Peyer's patch (tissue), 4 donors: ENCODE measurements at regions not wholly inside any gene's neighbourhood (a gene's known extent, or its start where the extent isn't known, plus 50 kb on each side); places are given as distances from the start of the nearest gene placed in this dataset.

Experiments used
- DNase-seq, 3 donors: peaks; one replicate each; pipeline ENCODE4 v3.0.0-alpha.2; 2017 to 2019
- H3K27ac ChIP-seq, 4 donors: fragments of 200-600 bp; sonication (generic); one replicate each; pipeline ENCODE4 v1.5.1; 2016 to 2019
- H3K27me3 ChIP-seq, 2 donors: fragments of 200-600 bp; sonication (generic); one replicate each; pipeline ENCODE4 v1.5.1; 2019
- H3K36me3 ChIP-seq, 3 donors: fragments of 200-600 bp; sonication (generic); one replicate each; pipeline ENCODE4 v1.5.1; 2016 to 2019
- H3K4me1 ChIP-seq, 4 donors: fragments of 200-600 bp; sonication (generic); one replicate each; pipeline ENCODE4 v1.5.1; 2016 to 2019
- H3K4me3 ChIP-seq, 4 donors: fragments of 200-600 bp; sonication (generic); 1 replicate in 3 of 4; 2 replicates in 1 of 4; pipeline ENCODE4 v1.5.1; 2016 to 2019; ENCODE audit warnings: mild to moderate bottlenecking in 1 of 4
- H3K9me3 ChIP-seq, 4 donors: fragments of 200-600 bp; sonication (generic); one replicate each; pipeline ENCODE4 v1.5.1; 2016 to 2019; ENCODE audit warnings: mild to moderate bottlenecking in 1 of 4
- POLR2A ChIP-seq, 2 donors: fragments of 450-650 bp; IDR thresholded peaks; one replicate each; pipeline ENCODE4 v1.5.1; 2017; ENCODE audit warnings: antibody characterized with exemption in 2 of 2, mild to moderate bottlenecking in 2 of 2, moderate library complexity in 2 of 2
- TF ChIP-seq, protein P1 (sequence below), 6 experiments: fragments of 450-650 bp in 4 of 6; fragments of 200-600 bp in 2 of 6; sonication (generic) in 1 of 6; IDR thresholded peaks; one replicate each; pipeline ENCODE4 v1.5.1; 2017 to 2019; ENCODE audit warnings: antibody characterized with exemption in 6 of 6, mild to moderate bottlenecking in 3 of 6, moderate library complexity in 1 of 6

DNA sequence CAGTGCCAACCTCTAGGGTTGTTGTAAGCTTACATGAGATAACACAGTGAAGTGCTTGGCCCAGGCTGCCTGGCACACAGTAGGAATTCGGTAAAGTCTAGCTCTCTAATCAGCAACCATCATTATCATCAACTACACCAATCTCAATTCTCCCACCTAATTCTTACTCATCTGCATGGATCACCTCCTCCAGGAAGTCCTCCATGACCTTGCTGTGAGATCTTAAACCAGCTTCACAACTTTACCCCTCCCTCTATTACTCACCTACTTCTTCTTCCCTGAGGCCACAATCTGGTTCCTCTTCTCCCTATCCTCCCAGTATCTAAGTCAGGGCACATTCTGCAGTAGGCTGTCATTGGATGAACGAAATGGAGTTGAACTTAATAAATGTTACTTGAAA is 67.3 kb downstream of the GSC start:
- Histone ChIP-seq H3K27ac (no peak overlapping the region), H3K27me3 (no peaks in the 10 kb centered on the region), H3K9me3 (no peaks in the 10 kb centered on the region), H3K36me3 (no peaks in the 10 kb centered on the region), H3K4me3 (no peak overlapping the region), H3K4me1 (no peaks in the 10 kb centered on the region)
- TF ChIP-seq, protein P1, sequence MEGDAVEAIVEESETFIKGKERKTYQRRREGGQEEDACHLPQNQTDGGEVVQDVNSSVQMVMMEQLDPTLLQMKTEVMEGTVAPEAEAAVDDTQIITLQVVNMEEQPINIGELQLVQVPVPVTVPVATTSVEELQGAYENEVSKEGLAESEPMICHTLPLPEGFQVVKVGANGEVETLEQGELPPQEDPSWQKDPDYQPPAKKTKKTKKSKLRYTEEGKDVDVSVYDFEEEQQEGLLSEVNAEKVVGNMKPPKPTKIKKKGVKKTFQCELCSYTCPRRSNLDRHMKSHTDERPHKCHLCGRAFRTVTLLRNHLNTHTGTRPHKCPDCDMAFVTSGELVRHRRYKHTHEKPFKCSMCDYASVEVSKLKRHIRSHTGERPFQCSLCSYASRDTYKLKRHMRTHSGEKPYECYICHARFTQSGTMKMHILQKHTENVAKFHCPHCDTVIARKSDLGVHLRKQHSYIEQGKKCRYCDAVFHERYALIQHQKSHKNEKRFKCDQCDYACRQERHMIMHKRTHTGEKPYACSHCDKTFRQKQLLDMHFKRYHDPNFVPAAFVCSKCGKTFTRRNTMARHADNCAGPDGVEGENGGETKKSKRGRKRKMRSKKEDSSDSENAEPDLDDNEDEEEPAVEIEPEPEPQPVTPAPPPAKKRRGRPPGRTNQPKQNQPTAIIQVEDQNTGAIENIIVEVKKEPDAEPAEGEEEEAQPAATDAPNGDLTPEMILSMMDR (IDR thresholded peaks at IDR 0.05): no peak
- no peak for TF ChIP-seq POLR2A (IDR thresholded peaks at IDR 0.05)
- DNase-seq: no peak

DNA sequence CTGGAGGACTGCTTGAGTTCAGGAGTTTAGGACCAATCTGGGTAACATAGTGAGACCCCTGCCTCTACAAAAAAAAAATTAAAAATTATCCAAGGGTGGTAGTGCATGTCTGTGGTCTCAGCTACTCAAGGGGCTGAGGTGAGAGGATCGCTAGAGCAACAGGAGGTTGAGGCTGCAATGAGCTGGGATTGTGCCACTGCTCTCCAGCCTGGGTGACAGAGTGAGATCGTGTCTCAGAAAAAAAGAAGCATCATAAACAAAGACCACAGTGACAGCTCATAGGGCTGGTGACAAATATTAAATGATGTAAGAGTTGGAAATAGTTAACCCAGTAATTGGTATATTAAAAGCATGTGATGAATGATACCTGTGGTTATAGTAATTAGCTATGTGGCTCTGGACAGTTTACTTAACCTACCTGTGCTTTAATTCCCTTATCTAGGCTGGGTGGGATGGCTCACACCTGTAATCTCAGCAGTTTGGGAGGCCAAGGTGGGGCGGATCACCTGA is 68.0 kb downstream of the GSC start:
- Histone ChIP-seq H3K9me3 (no peaks in the 10 kb centered on the region), H3K27ac (no peak overlapping the region), H3K27me3 (no peaks in the 10 kb centered on the region), H3K36me3 (no peaks in the 10 kb centered on the region), H3K4me1 (no peaks in the 10 kb centered on the region), H3K4me3 (no peak overlapping the region)
- no peak for DNase-seq
- TF ChIP-seq POLR2A (IDR thresholded peaks at IDR 0.05): no peak
- TF ChIP-seq, protein P1 (IDR thresholded peaks at IDR 0.05): no peak

DNA sequence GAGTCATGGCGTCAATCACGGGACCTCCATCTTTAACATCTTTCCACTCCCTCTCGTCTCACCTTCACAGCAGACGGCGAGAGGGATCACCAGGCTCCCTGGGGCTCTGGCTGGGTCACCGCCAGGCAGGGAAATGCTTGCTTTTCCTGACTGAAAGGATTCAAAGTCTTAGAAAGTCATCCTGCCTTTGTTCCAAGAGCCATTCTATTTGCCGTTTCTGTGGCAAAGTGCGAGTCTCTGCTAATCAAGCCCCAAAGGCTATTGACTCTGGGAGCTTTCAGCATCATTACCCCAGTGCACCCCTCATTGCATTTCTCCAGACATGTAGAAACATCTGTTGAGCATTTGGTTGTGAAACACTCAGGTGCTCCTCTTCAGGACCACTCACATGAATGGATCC is 69.6 kb downstream of the GSC start:
- TF ChIP-seq, protein P1 (IDR thresholded peaks at IDR 0.05): no peak
- TF ChIP-seq POLR2A (IDR thresholded peaks at IDR 0.05): no peak
- H3K36me3 ChIP-seq: no peaks in the 10 kb centered on the region
- H3K9me3 ChIP-seq: no peaks in the 10 kb centered on the region
- H3K4me3 ChIP-seq: no peak overlapping the region
- H3K27me3 ChIP-seq: no peaks in the 10 kb centered on the region
- DNase-seq: no peak
- no peak overlapping the region for H3K27ac ChIP-seq
- H3K4me1 ChIP-seq: no peaks in the 10 kb centered on the region

DNA sequence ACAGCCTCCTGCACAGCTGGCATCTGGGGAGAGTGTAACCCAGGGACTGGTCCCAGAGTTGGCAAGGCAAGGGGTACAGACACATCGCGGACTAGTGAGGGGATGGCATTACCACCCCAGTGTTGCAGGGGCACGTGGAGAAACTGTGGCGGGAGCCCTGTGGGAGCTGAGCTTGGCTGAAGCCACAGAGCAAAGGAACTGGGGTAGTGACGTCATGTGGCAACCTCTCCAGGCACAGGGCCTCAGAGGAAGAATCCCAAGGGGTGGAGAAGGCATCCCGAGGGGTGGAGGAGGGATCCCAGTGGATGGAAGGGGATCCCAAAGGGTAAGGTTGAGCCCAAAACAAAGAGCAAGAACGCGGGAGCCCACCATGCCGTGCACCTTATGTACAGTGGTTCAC is 70.1 kb downstream of the GSC start:
- TF ChIP-seq, protein P1 (IDR thresholded peaks at IDR 0.05): no peak
- TF ChIP-seq POLR2A (IDR thresholded peaks at IDR 0.05): no peak
- Histone ChIP-seq H3K36me3 (no peaks in the 10 kb centered on the region), H3K4me3 (no peak overlapping the region), H3K27me3 (no peaks in the 10 kb centered on the region), H3K27ac (no peak overlapping the region), H3K9me3 (no peaks in the 10 kb centered on the region), H3K4me1 (no peaks in the 10 kb centered on the region)
- no peak for DNase-seq

DNA sequence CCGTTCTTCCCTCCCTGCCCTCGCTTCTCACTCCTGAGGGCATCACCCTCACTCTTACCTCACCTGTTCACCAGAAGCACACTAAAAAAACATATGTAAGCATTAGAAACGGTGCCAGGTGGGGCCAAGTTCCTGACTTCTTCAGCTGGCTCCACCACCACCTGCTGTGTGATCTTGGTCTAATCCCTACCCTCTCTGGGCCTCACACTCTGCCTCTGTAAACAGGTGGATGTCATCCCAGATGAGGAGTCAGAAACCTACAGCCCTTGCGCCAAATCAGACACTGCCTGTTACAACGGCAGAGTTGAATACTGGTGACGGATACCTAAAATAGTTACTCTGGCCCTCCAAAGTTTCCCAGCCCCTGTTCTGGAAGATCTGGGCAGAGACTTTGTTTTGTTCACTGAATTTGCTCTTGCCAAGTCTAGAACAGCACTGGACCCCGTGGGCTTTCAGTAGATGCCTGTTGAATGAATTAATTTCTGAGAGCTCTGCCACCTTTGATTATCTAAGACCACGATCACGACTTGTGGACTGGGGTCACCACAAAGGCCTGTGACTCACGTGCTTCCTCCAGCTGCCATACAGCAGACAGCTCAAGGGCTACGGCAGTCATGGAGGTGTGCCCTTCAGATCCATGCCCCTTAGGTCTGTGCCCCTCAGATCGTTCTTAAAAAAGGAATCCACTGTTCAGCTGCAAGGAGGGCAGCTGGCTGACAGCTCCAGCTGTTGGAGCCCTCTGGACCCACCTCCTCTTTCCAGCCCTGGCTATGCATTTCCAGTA is 71.9 kb downstream of the GSC start:
- Histone ChIP-seq H3K9me3 (no peaks in the 10 kb centered on the region), H3K27ac (no peak overlapping the region), H3K27me3 (no peaks in the 10 kb centered on the region), H3K36me3 (no peaks in the 10 kb centered on the region), H3K4me3 (no peak overlapping the region), H3K4me1 (no peaks in the 10 kb centered on the region)
- DNase-seq: no peak
- TF ChIP-seq, protein P1 (IDR thresholded peaks at IDR 0.05): no peak
- TF ChIP-seq POLR2A (IDR thresholded peaks at IDR 0.05): no peak
